ENCODE measurements at regions not wholly inside any gene's neighbourhood (a gene's known extent, or its start where the extent isn't known, plus 50 kb on each side); places are given as distances from the start of the nearest gene placed in this dataset.
"Not testable (repeated sequence)": the region's sequence is repeated elsewhere in the genome, so short reads cannot be mapped to it uniquely, and the experiment has no call there.

GRCh38 chr9:78109075-78109474 is 77.5 kb upstream of the GNAQ start:
- Histone ChIP-seq H3K36me3 (no peaks in the 10 kb centered on the region), H3K27me3 (replicated peaks) (no peaks in the 10 kb centered on the region; the same call in 1 of the 2 replicates), H3K4me3 (no peak overlapping the region), H3K4me1 (replicated peaks) (no peaks in the 10 kb centered on the region), H3K9me3 (replicated peaks) (no peaks in the 10 kb centered on the region), H3K27ac (no peak overlapping the region)
- no peak for DNase-seq (ENCODE audit: low read depth in 1 of 2, low spot score in 2 of 2)

GRCh38 chr9:78106586-78106985 is 75.0 kb upstream of the GNAQ start:
- not testable (repeated sequence) for H3K36me3 ChIP-seq; H3K9me3 ChIP-seq (replicated peaks); H3K4me3 ChIP-seq; DNase-seq (ENCODE audit: low read depth in 1 of 2, low spot score in 2 of 2); H3K4me1 ChIP-seq (replicated peaks); H3K27me3 ChIP-seq (replicated peaks); H3K27ac ChIP-seq

DNA sequence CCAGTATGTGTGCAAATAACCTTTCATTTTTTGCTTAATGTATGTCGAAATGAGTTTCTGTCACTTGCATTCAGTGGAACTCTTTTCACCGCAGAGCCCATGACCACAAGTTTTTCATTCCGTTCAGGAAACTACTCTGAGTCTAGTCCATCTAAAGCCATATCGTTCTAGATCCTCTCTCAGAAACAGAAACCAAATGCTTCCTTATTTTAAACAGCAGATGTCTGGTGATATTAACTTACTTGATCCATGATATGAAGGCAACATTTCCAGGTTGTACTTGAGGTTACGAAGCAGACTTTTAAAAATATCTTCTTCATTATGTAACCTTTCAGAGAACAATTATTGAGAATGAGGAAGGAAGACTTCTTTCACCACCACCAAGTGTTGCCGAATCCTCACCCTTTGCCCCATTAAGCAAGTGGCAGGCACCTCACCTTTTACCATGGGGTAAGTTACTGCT is 72.4 kb upstream of the GNAQ start:
- H3K9me3 ChIP-seq (replicated peaks) = no peaks in the 10 kb centered on the region
- no peaks in the 10 kb centered on the region for H3K4me1 ChIP-seq (replicated peaks)
- H3K36me3 ChIP-seq = no peaks in the 10 kb centered on the region
- H3K27ac ChIP-seq = no peak overlapping the region
- DNase-seq (ENCODE audit: low read depth in 1 of 2, low spot score in 2 of 2) = no peak
- H3K27me3 ChIP-seq (replicated peaks) = no peaks in the 10 kb centered on the region; the same call in 1 of the 2 replicates
- no peak overlapping the region for H3K4me3 ChIP-seq

- DNase-seq (ENCODE audit: low read depth in 1 of 2, low spot score in 2 of 2) = no peak
- no peaks in the 10 kb centered on the region; the same call in 1 of the 2 replicates for H3K27me3 ChIP-seq (replicated peaks)
- H3K9me3 ChIP-seq (replicated peaks) = no peaks in the 10 kb centered on the region
- no peaks in the 10 kb centered on the region for H3K4me1 ChIP-seq (replicated peaks)
- H3K36me3 ChIP-seq = no peaks in the 10 kb centered on the region
- no peak overlapping the region for H3K4me3 ChIP-seq
- no peak overlapping the region for H3K27ac ChIP-seq
Measured at GRCh38 chr9:78101247-78101646, 69.6 kb upstream of the GNAQ start.

GRCh38 chr9:78097541-78097940 is 65.9 kb upstream of the GNAQ start:
- H3K9me3 ChIP-seq (replicated peaks) = no peaks in the 10 kb centered on the region
- DNase-seq (ENCODE audit: low read depth in 1 of 2, low spot score in 2 of 2) = no peak
- no peaks in the 10 kb centered on the region for H3K36me3 ChIP-seq
- no peak overlapping the region for H3K27ac ChIP-seq
- no peaks in the 10 kb centered on the region for H3K27me3 ChIP-seq (replicated peaks)
- no peaks in the 10 kb centered on the region for H3K4me1 ChIP-seq (replicated peaks)
- H3K4me3 ChIP-seq = no peak overlapping the region

DNA sequence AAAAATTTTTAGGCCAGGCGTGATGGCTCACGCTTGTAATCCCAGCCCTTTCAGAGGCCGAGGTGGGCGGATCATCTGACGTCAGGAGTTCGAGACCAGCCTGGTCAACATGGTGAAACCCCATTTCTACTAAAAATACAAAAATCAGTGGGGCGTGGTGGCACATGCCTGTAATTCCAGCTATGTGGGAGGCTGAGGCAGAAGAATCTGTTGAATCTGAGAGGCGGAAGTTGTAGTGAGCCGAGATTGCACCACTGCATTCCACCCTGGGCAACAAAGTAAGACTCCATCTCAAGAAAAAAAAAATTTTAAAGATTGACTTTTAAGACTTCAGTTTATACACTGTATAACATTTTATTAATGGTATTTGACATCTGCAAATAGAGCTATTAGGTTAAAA is 60.1 kb upstream of the GNAQ start:
- Histone ChIP-seq H3K4me1 (replicated peaks) (no peaks in the 10 kb centered on the region), H3K27ac (no peak overlapping the region)

DNA sequence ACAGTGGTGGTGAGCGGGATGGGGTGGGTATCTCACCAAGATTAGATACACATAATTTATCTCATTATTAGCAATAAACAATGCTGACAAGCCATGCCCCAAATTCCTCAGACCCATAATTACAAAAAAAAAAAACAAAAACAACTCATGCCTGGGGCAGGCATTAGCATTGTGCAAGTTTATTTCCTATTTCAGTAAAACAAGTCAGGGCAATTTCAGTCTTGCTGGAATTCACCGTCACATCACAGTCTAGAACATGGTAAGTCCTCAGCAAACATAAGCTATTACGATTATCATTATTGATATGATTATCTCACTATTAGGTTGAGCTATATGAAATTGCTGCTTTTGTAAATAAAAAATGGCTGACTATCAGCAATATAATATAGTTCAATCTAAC is 57.5 kb upstream of the GNAQ start:
- no peaks in the 10 kb centered on the region for H3K36me3 ChIP-seq
- no peak overlapping the region for H3K4me3 ChIP-seq
- H3K9me3 ChIP-seq (replicated peaks) = no peaks in the 10 kb centered on the region
- DNase-seq (ENCODE audit: low read depth in 1 of 2, low spot score in 2 of 2) = no peak
- no peak overlapping the region for H3K27ac ChIP-seq
- no peaks in the 10 kb centered on the region for H3K27me3 ChIP-seq (replicated peaks)
- no peaks in the 10 kb centered on the region for H3K4me1 ChIP-seq (replicated peaks)

More for the DNA sequence above, 60.1 kb upstream of the GNAQ start:
- Histone ChIP-seq H3K27me3 (replicated peaks) (no peaks in the 10 kb centered on the region), H3K36me3 (no peaks in the 10 kb centered on the region), H3K4me3 (no peak overlapping the region), H3K9me3 (replicated peaks) (no peaks in the 10 kb centered on the region)
- no peak for DNase-seq (ENCODE audit: low read depth in 1 of 2, low spot score in 2 of 2)

- H3K27me3 ChIP-seq (replicated peaks); H3K4me1 ChIP-seq (replicated peaks); H3K9me3 ChIP-seq (replicated peaks); H3K36me3 ChIP-seq; DNase-seq (ENCODE audit: low read depth in 1 of 2, low spot score in 2 of 2); H3K4me3 ChIP-seq; H3K27ac ChIP-seq: not testable (repeated sequence)
Measured at GRCh38 chr9:78088190-78088589, 56.6 kb upstream of the GNAQ start.
